ENCODE measurements at regions not wholly inside any gene's neighbourhood (a gene's known extent, or its start where the extent isn't known, plus 50 kb on each side); places are given as distances from the start of the nearest gene placed in this dataset.

- no peak for DNase-seq
Measured at GRCh38 chr5:96014395-96014794, 52.7 kb upstream of the ELL2 start.

GRCh38 chr5:96013254-96013653 lies 51.6 kb upstream of the ELL2 start:
- DNase-seq, result no peak

GRCh38 chr5:96012399-96012798 lies 50.7 kb upstream of the ELL2 start:
- DNase-seq, result no peak
